DMS114 treated with DMSO at 0.1 percent for 48 hours (cell line): ENCODE measurements at regions not wholly inside any gene's neighbourhood (a gene's known extent, or its start where the extent isn't known, plus 50 kb on each side); places are given as distances from the start of the nearest gene placed in this dataset.
A peak's percentile ranks its signal among the peaks of the same experiment; 100 is the strongest.

Experiments used
- DNase-seq: peaks from one replicate; lab custom pipeline; 2025; ENCODE audit not compliant: unreplicated experiment; lab: John Stamatoyannopoulos, UW

DNA sequence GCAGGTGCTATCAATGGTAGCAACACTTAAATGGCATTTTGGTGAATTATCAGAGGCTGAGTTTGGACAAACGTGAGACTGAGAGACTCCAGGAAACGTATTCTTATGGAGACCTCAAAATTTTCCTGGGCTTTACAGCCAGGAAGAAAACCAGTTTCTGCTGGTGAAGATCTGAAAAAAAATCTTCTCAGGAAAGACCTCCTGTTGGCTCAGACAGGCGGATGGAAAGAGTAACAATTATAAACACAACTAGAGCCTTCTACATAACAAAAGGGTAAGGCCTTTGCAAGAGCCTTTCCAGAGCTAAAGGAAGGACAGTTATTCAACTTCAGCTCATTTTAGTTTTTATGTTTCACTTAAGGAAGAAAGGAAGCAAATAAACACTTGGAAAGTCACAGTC, 274.4 kb downstream of the THBS2 start:
- no peak for DNase-seq

DNA sequence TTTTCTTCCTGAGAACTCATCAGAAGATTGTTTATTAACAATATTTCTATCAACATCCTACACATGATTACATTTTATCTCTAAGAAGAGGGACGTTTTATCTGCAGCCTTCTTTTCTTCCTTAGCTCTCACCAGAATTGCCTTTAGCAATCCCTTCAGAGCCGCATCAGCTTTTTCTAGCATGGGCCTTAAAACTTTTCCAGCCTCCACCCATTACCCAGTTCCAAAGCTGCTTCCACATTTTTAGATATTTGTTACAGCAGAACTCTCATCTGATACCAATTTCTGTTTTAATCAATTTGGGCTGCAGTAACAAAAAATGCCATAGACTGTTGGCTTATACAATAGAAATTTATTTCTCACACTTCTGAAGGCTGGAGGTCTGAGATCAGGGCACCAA, 281.5 kb downstream of the THBS2 start:
- DNase-seq, result no peak

DNA sequence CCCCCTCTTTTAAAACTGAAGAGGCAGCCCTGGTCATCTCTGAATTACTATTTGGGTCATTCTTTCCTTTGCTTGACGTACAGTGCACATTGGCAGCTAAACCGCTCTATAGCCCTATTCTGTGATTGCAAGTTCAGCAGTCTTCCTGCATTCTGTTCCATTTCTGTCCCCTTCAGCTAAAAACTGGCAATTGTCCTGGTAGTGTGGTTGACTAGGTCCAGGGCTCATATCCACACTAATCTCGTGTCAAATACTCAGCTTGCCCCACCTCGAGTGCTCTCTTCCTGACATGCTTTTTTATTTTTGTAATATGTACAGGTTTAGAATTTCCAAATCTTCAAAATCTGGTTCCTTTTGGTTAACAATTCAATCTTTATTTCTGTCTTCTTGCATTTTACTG, 282.1 kb downstream of the THBS2 start:
- DNase-seq, result no peak

DNA sequence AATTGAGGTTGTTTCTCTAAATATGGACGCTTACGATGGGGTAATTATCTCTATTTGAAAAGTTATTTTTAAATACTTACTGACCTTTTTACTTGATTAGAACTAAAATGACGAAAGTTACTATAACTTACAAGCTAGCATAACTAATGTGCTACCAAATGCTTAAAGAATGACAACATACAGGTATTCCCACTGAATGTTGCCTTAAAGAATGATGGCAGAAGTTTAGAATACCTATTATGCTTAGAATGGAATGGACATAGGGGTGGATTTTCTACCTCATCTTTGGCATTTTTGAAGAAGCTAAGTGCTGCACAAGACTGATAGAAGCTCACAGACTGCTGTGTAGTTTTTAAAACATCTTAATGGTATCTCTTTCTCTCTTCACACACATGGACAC, 284.8 kb downstream of the THBS2 start:
- no peak for DNase-seq

DNA sequence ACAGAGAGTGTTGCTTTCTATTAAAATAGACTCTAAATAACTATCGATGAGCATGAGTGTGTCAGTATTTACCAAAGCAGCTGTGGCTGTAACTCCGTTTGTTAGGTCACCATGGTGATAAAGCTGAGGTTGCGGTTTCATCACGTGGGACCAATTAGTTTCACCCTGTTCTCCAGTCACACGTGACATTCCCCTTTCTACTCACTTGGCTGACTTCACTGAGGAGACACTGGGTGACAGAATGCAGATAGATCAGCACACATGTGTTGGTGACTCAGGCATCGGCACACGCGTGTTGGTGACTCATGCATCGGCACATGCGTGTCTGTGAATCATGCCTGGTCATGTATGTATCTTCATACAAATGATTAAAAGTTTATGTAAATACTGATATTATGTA, 285.4 kb downstream of the THBS2 start:
- DNase-seq, result no peak

DNA sequence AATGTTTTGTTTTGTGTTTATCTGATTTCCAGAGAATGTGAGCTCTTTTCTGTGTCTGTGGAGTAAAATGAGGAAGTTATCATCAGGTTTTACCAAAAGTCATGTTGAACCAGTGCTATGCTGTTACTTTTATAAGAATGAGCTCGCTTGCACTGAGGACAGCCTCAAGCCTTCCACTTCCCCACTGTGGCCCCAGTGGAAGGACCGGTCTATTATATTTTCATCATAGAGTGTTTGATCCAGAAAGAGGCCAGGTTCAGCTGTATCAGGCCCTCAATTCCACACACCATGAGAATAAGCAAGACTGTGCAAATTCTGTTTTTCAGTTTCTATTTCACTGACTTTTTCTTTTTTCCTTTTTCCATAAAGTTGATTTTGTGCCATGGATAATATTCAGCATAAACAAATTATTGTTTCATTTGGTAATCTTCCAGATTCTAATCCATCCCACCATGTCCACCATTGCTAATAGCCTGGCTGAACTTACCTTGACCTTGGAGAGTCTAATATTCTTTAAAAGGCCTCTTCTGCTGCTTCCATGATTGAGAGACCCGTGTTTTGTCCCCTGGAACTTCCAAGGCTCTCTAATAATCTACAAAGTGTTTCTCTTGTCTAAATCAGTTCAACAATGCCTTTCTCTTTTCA, 286.2 kb downstream of the THBS2 start:
- DNase-seq, result no peak

DNA sequence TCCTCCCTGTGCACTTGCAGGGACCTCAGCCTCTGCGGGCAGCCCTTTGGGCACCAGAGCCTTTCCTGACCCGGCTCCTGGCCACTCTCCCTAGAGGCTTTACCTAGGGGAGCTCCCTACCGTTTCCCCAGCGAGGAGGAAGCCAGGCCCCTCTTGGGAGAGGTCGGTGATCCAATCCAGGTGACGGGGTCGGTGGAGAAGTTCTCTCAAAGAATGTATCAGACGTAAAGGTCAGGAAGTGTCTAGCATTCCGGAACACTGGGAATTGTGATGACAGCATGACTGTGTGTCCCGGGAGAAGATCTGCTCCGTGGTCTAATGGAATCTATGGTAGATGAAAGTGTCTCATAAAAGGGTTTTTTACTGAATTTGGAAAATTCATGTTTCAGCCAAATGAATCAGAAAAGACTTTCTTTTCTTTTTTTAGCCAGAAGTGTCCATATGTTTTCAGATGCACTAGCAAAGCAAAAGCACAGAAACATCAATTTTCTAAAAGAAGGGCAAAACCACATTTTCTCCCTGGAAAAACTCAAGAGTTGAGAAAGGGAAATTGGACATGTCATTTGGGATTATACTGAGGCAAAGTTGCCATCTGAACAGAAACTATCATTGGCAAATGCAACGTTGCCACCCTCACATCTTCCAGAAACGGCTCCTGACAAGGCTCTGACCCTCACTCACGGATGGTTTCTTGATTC, 289.4 kb downstream of the THBS2 start:
- no peak for DNase-seq

DNA sequence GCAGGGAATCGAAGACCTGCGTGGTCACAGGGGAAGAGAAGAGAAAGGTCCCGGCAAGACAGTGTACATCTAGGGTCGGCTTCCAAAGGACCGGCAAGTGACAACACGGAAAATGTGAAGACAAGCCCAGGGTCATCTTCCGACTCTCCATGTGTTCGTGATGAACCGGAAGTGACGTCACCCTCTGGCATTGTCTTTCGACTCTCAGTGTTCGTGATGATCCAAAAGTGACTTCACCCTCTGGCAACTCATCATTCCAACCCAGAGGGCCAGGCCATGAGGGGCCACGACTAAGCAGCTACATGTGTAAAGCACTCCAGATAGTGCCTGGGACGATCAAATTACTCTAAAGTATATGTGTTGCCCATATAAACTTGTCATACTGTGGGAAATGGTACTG, 290.8 kb downstream of the THBS2 start:
- DNase-seq, result no peak

DNA sequence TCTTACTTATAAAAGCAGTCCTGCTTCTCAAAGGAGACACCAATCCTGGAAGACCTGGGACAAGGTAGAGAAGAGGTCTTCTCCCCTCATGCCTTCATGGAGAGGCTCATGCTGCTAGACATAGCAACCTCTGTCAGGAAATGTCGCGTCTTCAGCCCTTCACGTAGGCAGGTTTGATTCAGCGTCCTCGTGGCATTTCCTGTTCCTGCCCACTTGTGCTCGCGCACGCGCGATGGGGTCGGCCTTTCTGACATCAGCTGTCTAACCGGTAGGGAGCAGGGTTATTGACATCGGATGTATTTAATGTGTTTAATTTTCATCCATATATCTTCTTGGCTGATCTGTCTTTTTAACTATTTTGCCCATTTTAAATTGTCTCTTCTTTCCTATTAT, 292.4 kb downstream of the THBS2 start:
- no peak for DNase-seq

DNA sequence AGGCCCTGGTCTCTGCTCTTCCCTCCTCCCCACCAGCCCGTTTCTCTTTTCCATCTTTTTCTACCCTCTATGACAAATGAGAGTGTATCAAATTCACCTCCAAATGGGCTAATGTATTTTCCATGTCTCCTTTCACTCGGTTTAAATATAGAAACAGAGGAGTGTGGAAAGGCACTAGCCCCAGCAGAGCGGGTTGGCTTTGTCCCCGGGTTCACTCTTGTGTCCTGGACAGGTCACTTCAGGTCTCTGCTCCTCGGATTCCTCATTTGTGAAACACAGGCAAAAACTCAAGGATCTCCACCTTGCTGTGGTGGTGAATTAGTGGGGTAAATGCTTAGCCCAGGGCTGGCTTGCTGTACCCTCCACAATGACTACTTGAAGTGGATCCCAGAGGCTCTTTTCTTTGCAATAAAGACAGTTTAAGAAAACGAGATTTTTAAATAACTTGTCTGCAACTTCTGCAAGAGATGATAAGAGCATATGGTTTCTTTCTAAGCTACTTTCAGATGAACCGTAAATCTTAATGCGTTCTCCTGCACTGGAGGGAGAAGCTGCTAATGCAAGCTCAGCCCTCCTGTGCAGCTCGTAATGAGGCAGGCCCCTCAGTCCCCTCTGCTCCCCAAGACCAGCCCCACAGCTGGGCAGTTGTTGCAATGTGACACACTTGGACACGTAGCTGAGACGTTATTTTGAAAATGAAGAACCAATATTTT, 292.9 kb downstream of the THBS2 start:
- DNase-seq, result no peak

DNA sequence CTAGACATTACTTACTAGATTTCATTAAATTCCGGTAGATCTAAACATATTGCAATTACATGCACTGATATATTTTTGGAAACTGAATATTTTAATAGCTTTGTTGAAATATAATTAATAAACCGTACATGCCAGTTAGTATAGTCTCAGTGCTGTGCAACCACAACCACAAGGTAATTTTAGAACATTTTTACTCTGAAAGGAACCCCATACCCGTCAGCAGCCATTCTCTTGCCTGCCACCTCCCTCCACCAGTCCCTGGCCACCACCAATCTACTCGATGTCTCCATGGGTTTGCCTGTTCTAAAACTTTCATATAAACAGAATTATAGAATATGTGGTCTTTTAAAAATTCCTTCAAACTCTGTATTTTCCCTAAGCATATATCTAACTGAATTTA, 293.9 kb downstream of the THBS2 start:
- no peak for DNase-seq

DNA sequence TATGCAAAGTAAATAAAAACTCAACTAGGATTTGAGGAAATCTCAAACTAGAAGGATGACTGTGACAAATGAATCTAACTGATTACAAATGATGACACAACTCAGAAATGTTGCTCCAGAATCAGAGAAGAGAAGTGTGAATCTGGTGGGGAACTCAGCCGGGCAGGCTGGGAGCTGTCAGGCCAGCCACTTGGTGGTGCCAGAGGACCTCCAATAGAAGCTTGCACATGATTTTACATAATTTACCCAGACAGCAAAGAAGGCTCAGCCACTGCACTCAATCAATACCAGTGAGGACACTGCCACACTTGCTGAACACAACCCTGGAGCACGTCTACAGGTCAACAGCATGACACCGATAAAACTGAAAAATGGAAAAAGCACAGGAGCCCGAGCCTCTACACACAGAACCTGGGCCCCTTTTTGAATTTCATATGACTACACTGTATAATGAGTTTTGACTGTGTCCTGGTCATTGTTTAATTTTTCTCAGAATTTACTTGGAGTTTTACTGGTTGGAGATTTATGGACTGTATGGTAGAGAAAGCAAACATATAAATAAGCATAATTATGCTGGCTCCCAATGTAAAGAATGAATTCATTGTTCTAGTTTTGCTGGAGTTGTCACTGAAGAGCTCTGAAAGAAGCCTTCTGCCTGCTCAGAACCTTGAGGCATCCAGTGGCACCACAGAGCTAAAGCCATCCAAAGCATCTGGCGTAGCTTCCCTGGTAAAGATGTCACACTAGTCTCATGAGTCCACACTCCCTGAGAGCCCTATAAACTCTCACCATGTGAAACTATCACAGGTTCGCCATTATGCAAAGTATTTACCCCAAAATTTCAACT, 296.5 kb downstream of the THBS2 start:
- peak; percentile 19 for DNase-seq

DNA sequence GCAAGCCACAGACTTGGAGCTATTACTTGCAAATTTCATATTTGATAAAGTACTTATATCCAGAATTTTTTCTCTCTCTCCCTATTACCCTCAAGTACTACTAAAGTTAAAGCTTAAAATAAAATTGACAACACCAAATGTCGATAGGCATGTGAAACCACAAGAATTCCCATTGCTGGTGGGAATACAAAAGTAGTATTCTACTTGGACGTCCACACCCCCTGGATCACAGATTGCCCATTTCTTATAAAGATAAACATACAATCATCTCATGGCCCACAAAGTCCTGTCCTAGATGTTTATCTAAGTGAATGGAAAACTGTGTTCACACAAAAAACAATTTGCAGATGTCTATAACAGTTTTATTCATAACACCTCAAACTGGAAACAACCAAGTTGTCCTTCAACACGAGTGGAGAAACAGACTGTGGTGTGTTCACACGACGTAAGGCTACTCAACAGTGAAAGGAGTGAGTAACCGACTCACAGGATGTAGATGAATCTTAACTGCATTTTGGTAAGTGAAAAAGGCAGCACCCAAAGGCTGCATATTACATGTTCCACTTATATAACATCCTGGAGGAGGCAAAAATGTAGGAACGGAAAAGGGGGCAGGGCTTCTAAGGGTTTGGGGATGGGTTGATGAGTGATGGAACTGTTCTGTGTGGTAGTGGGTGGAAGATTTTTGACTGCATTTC, 297.4 kb downstream of the THBS2 start:
- no peak for DNase-seq

DNA sequence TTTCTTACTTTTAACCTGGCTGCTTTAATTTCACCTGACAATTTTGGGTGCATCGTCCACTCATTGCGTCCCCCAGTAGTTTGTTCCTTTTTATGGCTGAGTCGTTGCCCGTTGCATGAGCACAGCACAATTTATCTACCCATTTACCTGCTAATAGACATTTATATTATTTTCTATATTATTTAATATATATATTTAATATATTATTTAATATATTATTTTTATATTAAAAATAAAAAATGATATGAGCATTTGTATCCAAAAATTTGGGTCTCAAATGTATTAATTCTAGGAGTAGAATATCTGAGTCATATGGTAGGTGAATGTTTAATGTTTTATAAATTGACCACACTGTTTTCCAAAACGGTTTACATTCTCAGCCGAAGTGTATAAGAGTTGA, 300.2 kb downstream of the THBS2 start:
- no peak for DNase-seq

DNA sequence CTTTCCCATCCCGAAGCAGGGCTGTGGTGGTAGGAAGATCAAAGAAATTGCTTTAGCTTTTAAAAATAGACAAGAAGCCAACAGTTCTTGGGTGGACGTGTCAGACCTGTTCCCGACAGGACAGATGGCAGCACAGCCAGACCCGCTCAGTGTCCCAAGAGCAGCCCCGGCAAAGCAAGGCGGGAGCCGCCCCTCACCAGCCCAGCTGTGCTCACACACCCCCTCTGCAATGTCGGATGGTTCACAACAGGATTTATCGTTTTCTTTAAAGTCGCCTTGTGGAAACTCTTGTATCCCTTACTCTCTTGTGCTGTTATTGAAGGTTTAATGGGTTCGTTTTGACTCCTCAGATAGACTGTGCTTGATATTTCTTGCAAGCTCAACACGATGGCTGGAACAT, 302.4 kb downstream of the THBS2 start:
- no peak for DNase-seq

DNA sequence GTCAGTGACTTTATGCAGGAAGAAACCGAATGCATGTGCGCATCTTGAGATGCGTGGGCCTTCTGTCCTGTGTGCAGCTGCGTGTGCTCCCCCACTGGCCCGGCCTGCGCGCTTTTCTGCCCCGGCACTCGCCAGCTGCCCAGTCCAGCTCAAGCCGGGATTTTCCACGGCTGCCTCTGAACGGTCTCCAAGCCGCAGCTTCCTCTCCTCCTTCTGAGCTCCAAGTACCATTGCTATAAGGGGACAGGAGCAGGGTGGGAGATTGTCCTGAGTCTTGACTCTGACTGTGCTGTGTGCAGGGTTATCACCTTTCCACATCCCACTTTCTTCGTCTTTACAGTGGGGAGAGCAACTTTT, 302.8 kb downstream of the THBS2 start:
- DNase-seq, result no peak

DNA sequence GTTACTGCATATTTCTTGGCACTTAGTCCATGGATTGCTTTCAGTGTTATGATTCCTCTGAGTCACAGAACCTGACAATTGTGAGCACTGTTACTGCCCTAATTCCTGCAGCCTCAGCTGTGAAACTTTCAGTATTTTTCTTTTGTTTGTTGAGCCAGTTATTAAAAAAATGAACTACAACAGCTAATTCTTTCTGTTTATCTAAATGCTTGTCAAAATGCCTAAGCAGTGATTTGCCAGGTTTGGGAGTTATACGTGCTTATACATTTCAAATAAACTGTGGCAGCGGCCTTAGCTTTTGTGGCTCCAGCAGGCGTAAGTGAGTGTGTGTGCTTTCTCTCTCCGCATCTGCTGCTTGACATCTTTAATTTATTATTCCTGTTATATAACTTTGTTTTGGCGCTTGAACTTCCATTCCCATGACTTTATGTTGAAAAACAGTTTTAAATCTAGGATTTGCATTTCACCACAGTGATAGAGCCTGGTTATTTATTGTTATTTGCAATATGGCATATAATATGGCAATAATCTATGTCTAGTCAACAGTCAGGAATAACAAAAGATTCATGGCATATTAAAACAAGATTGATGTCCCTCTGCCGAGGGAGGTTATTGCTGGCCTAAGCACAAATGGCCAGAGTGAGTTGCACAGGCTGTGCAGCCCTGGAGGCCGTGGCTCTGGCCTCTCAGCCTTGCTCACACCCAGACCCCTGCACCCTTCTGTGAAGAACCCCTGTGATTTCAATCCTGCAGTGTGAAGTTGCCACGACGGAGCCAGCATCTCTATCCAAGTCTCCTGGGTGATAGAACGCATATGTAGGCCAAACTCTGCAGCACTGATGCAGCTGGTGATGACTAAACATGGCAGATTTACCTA, 303.4 kb downstream of the THBS2 start:
- DNase-seq, result no peak

DNA sequence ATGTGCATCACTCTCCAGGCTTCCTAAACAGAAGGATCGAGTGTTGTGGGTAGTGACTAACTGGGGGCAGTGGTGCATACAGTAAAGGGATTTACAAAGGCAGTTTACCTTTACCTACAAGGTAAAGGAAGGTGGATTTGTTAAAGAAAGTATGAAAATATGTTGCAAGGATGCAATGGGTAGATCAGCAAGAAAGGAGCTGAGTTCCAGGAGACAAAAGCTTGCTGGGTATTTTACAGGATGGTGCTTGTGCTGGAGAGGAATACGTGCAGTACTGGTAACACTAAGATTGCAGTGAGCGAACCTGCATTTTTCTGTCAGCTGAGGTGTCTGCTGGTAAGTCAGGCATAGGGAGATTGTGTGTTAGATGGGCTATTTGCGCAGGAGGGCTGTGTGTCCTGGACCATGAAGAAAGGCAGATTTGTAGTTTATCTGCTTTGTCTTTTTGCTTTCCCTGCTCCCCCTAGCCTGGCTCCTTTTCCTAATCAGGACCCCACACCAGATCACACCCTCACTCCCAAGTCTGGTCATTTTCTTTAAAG, 304.6 kb downstream of the THBS2 start:
- no peak for DNase-seq

DNA sequence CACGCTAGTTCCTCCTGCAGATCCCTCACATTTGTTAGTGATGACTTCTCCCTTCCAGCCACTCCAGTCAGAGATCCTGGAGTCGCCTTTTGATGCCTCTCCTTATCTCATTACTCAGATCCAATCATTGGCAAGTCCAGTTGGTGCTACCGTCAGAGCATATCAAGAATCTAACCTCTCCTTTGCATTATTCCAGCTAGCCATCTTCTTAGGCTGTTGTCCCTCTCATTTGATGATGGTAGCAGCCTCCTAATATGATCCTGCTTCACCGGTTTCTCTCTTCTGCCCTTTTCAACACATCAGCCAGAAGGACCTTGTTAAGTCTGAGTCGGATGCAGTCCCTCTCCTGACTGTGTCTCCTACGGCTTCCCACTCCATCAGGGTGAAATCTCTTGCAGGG, 305.6 kb downstream of the THBS2 start:
- DNase-seq, result no peak
